Immature natural killer cell (primary cell): ENCODE measurements at regions not wholly inside any gene's neighbourhood (a gene's known extent, or its start where the extent isn't known, plus 50 kb on each side); places are given as distances from the start of the nearest gene placed in this dataset.
"Not testable (repeated sequence)": the region's sequence is repeated elsewhere in the genome, so short reads cannot be mapped to it uniquely, and the experiment has no call there.

Experiments used
- DNase-seq, 3 donors: peaks; one replicate each; pipeline ENCODE4 v3.0.0; 2022; ENCODE audit warnings: mixed read lengths in 1 of 3
- H3K27ac Mint-ChIP-seq, 6 donors: one replicate each; pipeline ENCODE4 v1.8.0; 2020; ENCODE audit warnings: mixed read lengths in 6 of 6, mild to moderate bottlenecking in 5 of 6, inconsistent platforms in 4 of 6, moderate library complexity in 3 of 6
- H3K27me3 Mint-ChIP-seq, 3 donors: one replicate each; pipeline ENCODE4 v1.8.0; 2020 to 2021; ENCODE audit warnings: low read depth in 3 of 3, mild to moderate bottlenecking in 3 of 3, mixed read lengths in 3 of 3, moderate library complexity in 3 of 3, inconsistent platforms in 1 of 3
- H3K36me3 Mint-ChIP-seq, 3 donors: one replicate each; pipeline ENCODE4 v1.8.0; 2020; ENCODE audit warnings: mixed read lengths in 3 of 3, inconsistent platforms in 2 of 3, mild to moderate bottlenecking in 2 of 3
- H3K4me1 Mint-ChIP-seq, 2 donors: one replicate each; pipeline ENCODE4 v1.8.0; 2020; ENCODE audit warnings: inconsistent platforms in 2 of 2, mild to moderate bottlenecking in 2 of 2, mixed read lengths in 2 of 2, moderate library complexity in 1 of 2
- H3K4me3 Mint-ChIP-seq, 5 donors: one replicate each; pipeline ENCODE4 v1.8.0; 2020; ENCODE audit warnings: mild to moderate bottlenecking in 5 of 5, mixed read lengths in 5 of 5, inconsistent platforms in 3 of 5, moderate library complexity in 3 of 5
- H3K9me3 Mint-ChIP-seq, 6 donors: one replicate each; pipeline ENCODE4 v1.8.0; 2020; ENCODE audit warnings: mild to moderate bottlenecking in 6 of 6, mixed read lengths in 6 of 6, inconsistent platforms in 4 of 6, moderate library complexity in 3 of 6

- H3K4me1 Mint-ChIP-seq, H3K27ac Mint-ChIP-seq, H3K9me3 Mint-ChIP-seq, DNase-seq, H3K4me3 Mint-ChIP-seq, H3K36me3 Mint-ChIP-seq, H3K27me3 Mint-ChIP-seq: not testable (repeated sequence)
Measured at GRCh38 chr3:135438889-135439597, 526.5 kb upstream of the PPP2R3A start.

- not testable (repeated sequence) for H3K27ac Mint-ChIP-seq, H3K36me3 Mint-ChIP-seq, H3K27me3 Mint-ChIP-seq, H3K4me1 Mint-ChIP-seq, DNase-seq, H3K4me3 Mint-ChIP-seq
- peaks cover 4 to 11% (median 5%) of the 10 kb centered on the region in 6 donors for H3K9me3 Mint-ChIP-seq
Measured at GRCh38 chr3:135439632-135440031, 525.9 kb upstream of the PPP2R3A start.

- H3K27ac Mint-ChIP-seq = no peak overlapping the region
- H3K9me3 Mint-ChIP-seq = peaks cover 0 to 13% (median 4%) of the 10 kb centered on the region in 6 donors
- H3K4me1 Mint-ChIP-seq = no peaks in the 10 kb centered on the region
- DNase-seq = no peak
- no peak overlapping the region for H3K4me3 Mint-ChIP-seq
- no peaks in the 10 kb centered on the region for H3K27me3 Mint-ChIP-seq
- no peaks in the 10 kb centered on the region for H3K36me3 Mint-ChIP-seq
Measured at GRCh38 chr3:135440233-135440632, 525.3 kb upstream of the PPP2R3A start.

GRCh38 chr3:135440746-135441145 lies 524.8 kb upstream of the PPP2R3A start:
- DNase-seq = no peak
- H3K4me1 Mint-ChIP-seq = no peaks in the 10 kb centered on the region
- no peak overlapping the region for H3K4me3 Mint-ChIP-seq
- H3K27ac Mint-ChIP-seq = no peak overlapping the region
- no peaks in the 10 kb centered on the region for H3K36me3 Mint-ChIP-seq
- H3K9me3 Mint-ChIP-seq = peaks cover 0 to 13% (median 4%) of the 10 kb centered on the region in 6 donors
- H3K27me3 Mint-ChIP-seq = no peaks in the 10 kb centered on the region

- Mint-ChIP-seq H3K36me3 (no peaks in the 10 kb centered on the region), H3K27me3 (peaks cover 0 to 2% (median 0%) of the 10 kb centered on the region in 3 donors), H3K4me1 (no peaks in the 10 kb centered on the region), H3K4me3 (no peak overlapping the region), H3K9me3 (peaks cover 0 to 11% (median under 1%) of the 10 kb centered on the region in 6 donors), H3K27ac (no peak overlapping the region)
- DNase-seq = no peak
Measured at GRCh38 chr3:135444058-135444457, 521.5 kb upstream of the PPP2R3A start.

GRCh38 chr3:135447483-135447882 lies 518.0 kb upstream of the PPP2R3A start:
- Mint-ChIP-seq H3K27ac (no peak overlapping the region), H3K27me3 (peaks cover 0 to 2% (median 2%) of the 10 kb centered on the region in 3 donors), H3K4me3 (no peak overlapping the region), H3K9me3 (peaks cover 0 to 13% (median 0%) of the 10 kb centered on the region in 6 donors), H3K4me1 (no peaks in the 10 kb centered on the region), H3K36me3 (no peaks in the 10 kb centered on the region)
- no peak for DNase-seq

- Mint-ChIP-seq H3K9me3 (peaks cover 0 to 13% (median 0%) of the 10 kb centered on the region in 6 donors), H3K4me3 (no peak overlapping the region), H3K4me1 (no peaks in the 10 kb centered on the region), H3K36me3 (no peaks in the 10 kb centered on the region), H3K27me3 (peaks cover 0 to 2% (median 2%) of the 10 kb centered on the region in 3 donors), H3K27ac (no peak overlapping the region)
- DNase-seq = no peak
Measured at GRCh38 chr3:135448520-135448919, 517.0 kb upstream of the PPP2R3A start.

- H3K27me3 Mint-ChIP-seq = peaks cover 0 to 2% (median 2%) of the 10 kb centered on the region in 3 donors
- peaks cover 0 to 12% (median 0%) of the 10 kb centered on the region in 6 donors for H3K9me3 Mint-ChIP-seq
- H3K36me3 Mint-ChIP-seq = no peaks in the 10 kb centered on the region
- H3K4me3 Mint-ChIP-seq = no peak overlapping the region
- H3K4me1 Mint-ChIP-seq = no peaks in the 10 kb centered on the region
- no peak overlapping the region for H3K27ac Mint-ChIP-seq
- no peak for DNase-seq
Measured at GRCh38 chr3:135449046-135449445, 516.5 kb upstream of the PPP2R3A start.

GRCh38 chr3:135451037-135451785 lies 514.3 kb upstream of the PPP2R3A start:
- DNase-seq = no peak
- Mint-ChIP-seq H3K9me3 (peaks cover 0 to 6% (median 0%) of the 10 kb centered on the region in 6 donors), H3K4me1 (no peaks in the 10 kb centered on the region), H3K4me3 (no peak overlapping the region), H3K36me3 (no peaks in the 10 kb centered on the region), H3K27ac (no peak overlapping the region), H3K27me3 (peaks cover 0 to 2% (median 2%) of the 10 kb centered on the region in 3 donors)

- Mint-ChIP-seq H3K9me3 (peaks cover 0 to 6% (median under 1%) of the 10 kb centered on the region in 6 donors), H3K4me1 (no peaks in the 10 kb centered on the region), H3K36me3 (no peaks in the 10 kb centered on the region), H3K27ac (no peak overlapping the region), H3K27me3 (peaks cover 0 to 2% (median 2%) of the 10 kb centered on the region in 3 donors), H3K4me3 (no peak overlapping the region)
- no peak for DNase-seq
Measured at GRCh38 chr3:135452881-135453280, 512.6 kb upstream of the PPP2R3A start.

GRCh38 chr3:135453326-135453725 lies 512.2 kb upstream of the PPP2R3A start:
- DNase-seq = no peak
- peaks cover 0 to 2% (median 2%) of the 10 kb centered on the region in 3 donors for H3K27me3 Mint-ChIP-seq
- peaks cover 0 to 6% (median under 1%) of the 10 kb centered on the region in 6 donors for H3K9me3 Mint-ChIP-seq
- H3K4me1 Mint-ChIP-seq = no peaks in the 10 kb centered on the region
- no peaks in the 10 kb centered on the region for H3K36me3 Mint-ChIP-seq
- H3K27ac Mint-ChIP-seq = no peak overlapping the region
- H3K4me3 Mint-ChIP-seq = no peak overlapping the region

GRCh38 chr3:135454890-135455289 lies 510.6 kb upstream of the PPP2R3A start:
- peaks cover 0 to 6% (median under 1%) of the 10 kb centered on the region in 6 donors for H3K9me3 Mint-ChIP-seq

GRCh38 chr3:135456108-135456790 lies 509.3 kb upstream of the PPP2R3A start:
- Mint-ChIP-seq H3K4me1 (no peaks in the 10 kb centered on the region), H3K27ac (no peak overlapping the region), H3K27me3 (peaks cover 0 to 1% (median 0%) of the 10 kb centered on the region in 3 donors), H3K4me3 (no peak overlapping the region), H3K9me3 (peaks cover 0 to 6% (median under 1%) of the 10 kb centered on the region in 6 donors), H3K36me3 (no peaks in the 10 kb centered on the region)
- DNase-seq = no peak

More at GRCh38 chr3:135454890-135455289, 510.6 kb upstream of the PPP2R3A start:
- DNase-seq = no peak
- Mint-ChIP-seq H3K27me3 (no peaks in the 10 kb centered on the region), H3K4me3 (no peak overlapping the region), H3K27ac (no peak overlapping the region), H3K4me1 (no peaks in the 10 kb centered on the region), H3K36me3 (no peaks in the 10 kb centered on the region)
